ENCODE measurements at regions not wholly inside any gene's neighbourhood (a gene's known extent, or its start where the extent isn't known, plus 50 kb on each side); places are given as distances from the start of the nearest gene placed in this dataset.

DNA sequence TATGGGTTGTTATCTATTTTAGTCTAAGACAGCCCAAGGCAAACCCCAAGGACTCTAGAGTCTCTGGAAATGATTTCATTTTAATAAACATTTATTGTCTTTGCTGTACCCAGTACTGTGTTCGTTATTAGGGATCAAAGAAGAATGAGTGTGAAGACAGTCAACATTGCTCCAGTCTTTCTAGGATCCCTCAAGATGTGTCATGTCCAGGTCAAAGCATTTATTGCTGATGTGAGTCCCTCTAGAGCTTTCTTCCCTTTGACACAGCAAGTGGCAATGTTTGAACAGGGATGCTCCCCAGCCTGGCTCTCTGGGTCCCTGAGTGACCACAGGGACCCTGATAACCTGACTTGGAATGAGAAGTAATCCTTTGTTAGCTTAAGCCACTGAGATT, 123.1 kb upstream of the STK17B start:
- TF ChIP-seq, protein P1, sequence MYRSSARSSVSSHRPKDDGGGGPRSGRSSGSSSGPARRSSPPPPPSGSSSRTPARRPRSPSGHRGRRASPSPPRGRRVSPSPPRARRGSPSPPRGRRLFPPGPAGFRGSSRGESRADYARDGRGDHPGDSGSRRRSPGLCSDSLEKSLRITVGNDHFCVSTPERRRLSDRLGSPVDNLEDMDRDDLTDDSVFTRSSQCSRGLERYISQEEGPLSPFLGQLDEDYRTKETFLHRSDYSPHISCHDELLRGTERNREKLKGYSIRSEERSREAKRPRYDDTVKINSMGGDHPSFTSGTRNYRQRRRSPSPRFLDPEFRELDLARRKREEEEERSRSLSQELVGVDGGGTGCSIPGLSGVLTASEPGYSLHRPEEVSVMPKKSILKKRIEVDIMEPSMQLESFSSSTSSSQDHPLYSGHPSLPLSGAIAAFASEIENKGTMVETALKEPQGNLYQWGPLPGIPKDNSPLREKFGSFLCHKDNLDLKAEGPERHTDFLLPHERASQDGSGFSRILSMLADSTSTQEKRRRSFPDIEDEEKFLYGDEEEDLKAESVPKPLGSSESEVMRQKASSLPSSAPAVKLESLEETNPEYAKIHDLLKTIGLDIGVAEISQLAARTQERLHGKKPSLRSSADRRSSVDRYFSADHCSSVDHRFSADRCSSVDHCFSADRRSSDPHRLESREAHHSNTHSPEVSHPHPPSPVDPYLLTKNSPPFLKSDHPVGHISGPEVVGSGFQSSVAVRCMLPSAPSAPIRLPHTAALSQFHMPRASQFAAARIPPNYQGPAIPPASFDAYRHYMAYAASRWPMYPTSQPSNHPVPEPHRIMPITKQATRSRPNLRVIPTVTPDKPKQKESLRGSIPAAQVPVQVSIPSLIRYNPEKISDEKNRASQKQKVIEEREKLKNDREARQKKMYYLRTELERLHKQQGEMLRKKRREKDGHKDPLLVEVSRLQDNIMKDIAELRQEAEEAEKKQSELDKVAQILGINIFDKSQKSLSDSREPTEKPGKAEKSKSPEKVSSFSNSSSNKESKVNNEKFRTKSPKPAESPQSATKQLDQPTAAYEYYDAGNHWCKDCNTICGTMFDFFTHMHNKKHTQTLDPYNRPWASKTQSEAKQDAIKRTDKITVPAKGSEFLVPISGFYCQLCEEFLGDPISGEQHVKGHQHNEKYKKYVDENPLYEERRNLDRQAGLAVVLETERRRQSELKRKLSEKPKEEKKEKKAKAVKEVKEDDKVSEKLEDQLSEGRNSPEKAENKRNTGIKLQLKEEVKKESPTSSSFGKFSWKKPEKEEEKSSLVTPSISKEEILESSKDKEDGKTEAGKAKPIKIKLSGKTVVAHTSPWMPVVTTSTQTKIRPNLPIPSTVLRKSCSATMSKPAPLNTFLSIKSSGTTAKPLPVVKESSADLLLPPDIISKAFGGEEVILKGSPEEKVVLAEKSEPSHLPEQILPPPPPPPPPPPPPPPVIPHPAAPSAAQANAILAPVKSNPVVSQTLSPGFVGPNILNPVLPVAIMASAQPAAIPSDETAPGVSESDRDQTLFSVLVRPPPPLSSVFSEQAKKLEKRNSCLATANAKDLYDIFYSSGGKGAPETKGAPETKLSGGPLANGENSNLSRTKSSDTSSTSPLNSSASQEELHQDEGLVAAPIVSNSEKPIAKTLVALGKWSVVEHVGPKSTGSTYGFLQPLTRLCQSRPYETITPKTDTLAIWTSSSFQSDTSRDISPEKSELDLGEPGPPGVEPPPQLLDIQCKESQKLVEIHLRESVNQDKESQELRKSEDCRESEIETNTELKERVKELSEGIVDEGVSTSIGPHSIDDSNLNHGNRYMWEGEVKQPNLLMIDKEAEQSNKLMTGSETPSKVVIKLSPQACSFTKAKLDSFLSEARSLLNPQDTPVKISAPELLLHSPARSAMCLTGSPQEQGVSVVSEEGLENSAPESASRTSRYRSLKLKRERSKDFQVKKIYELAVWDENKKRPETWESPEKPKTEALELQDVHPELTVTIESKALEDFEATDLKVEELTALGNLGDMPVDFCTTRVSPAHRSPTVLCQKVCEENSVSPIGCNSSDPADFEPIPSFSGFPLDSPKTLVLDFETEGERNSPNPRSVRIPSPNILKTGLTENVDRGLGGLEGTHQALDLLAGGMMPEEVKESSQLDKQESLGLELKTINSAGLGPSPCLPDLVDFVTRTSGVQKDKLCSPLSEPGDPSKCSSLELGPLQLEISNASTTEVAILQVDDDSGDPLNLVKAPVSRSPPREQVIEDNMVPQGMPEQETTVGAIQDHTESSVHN (IDR thresholded peaks at IDR 0.05; ENCODE audit: borderline replicate concordance in 1 of 2, low read depth in 1 of 2) = no peak
- TF ChIP-seq POLR2AphosphoS5 (IDR thresholded peaks at IDR 0.05; ENCODE audit: control insufficient read depth, insufficient read depth, low read depth, low read length) = no peak
- no peak for TF ChIP-seq ZC3H8 (IDR thresholded peaks at IDR 0.05)
- TF ChIP-seq PHF8 (IDR thresholded peaks at IDR 0.05; ENCODE audit: borderline replicate concordance, low read length) = no peak
- TF ChIP-seq SAFB2 (IDR thresholded peaks at IDR 0.05; ENCODE audit: borderline replicate concordance, low read depth, low read length, severe bottlenecking) = no peak
- TF ChIP-seq, protein P2, sequence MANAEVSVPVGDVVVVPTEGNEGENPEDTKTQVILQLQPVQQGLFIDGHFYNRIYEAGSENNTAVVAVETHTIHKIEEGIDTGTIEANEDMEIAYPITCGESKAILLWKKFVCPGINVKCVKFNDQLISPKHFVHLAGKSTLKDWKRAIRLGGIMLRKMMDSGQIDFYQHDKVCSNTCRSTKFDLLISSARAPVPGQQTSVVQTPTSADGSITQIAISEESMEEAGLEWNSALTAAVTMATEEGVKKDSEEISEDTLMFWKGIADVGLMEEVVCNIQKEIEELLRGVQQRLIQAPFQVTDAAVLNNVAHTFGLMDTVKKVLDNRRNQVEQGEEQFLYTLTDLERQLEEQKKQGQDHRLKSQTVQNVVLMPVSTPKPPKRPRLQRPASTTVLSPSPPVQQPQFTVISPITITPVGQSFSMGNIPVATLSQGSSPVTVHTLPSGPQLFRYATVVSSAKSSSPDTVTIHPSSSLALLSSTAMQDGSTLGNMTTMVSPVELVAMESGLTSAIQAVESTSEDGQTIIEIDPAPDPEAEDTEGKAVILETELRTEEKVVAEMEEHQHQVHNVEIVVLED (CRISPR knock-in tag; IDR thresholded peaks at IDR 0.05) = no peak
